Smooth muscle cell (in vitro differentiated cells): ENCODE measurements at regions not wholly inside any gene's neighbourhood (a gene's known extent, or its start where the extent isn't known, plus 50 kb on each side); places are given as distances from the start of the nearest gene placed in this dataset.
A peak's percentile ranks its signal among the peaks of the same experiment; 100 is the strongest.

Experiments used
- DNase-seq: peaks from one replicate; lab custom pipeline; 2025; ENCODE audit not compliant: unreplicated experiment; lab: John Stamatoyannopoulos, UW
- H2AFZ ChIP-seq: fragments of 200-600 bp; sonication (generic); 2 replicates; pipeline ENCODE4 v1.6.0; 2016; ENCODE audit warnings: antibody characterized with exemption, low read depth, mild to moderate bottlenecking
- H3F3A ChIP-seq: fragments of 200-600 bp; sonication (generic); 2 replicates; pipeline ENCODE4 v1.6.0; 2017; ENCODE audit warnings: antibody characterized with exemption, low read depth
- H3K27ac ChIP-seq: fragments of 200-600 bp; sonication (generic); 2 replicates; pipeline ENCODE4 v1.5.1; 2016; ENCODE audit warnings: low read depth, mild to moderate bottlenecking
- H3K27me3 ChIP-seq: fragments of 200-600 bp; sonication (generic); 2 replicates; pipeline ENCODE4 v1.6.1; 2016; ENCODE audit warnings: low read depth, mild to moderate bottlenecking
- H3K36me3 ChIP-seq: fragments of 200-600 bp; sonication (generic); 2 replicates; pipeline ENCODE4 v1.5.1; 2016; ENCODE audit warnings: low read depth
- H3K4me1 ChIP-seq: fragments of 200-600 bp; sonication (generic); 2 replicates; pipeline ENCODE4 v1.5.1; 2016; ENCODE audit warnings: low read depth
- H3K4me2 ChIP-seq: fragments of 200-600 bp; sonication (generic); 2 replicates; pipeline ENCODE4 v1.6.0; 2016; ENCODE audit warnings: mild to moderate bottlenecking
- H3K4me3 ChIP-seq: fragments of 200-600 bp; sonication (generic); 2 replicates; pipeline ENCODE4 v1.5.1; 2016; ENCODE audit warnings: mild to moderate bottlenecking
- H3K79me2 ChIP-seq: fragments of 200-600 bp; sonication (generic); 2 replicates; pipeline ENCODE4 v1.6.0; 2016; ENCODE audit warnings: low read depth, mild to moderate bottlenecking
- H3K9ac ChIP-seq: fragments of 200-600 bp; sonication (generic); 2 replicates; pipeline ENCODE4 v1.6.0; 2016; ENCODE audit warnings: low read depth
- H3K9me3 ChIP-seq: fragments of 200-600 bp; sonication (generic); replicated peaks from 2 replicates; pipeline ENCODE4 v1.5.1; 2016; ENCODE audit warnings: low read depth
- H4K20me1 ChIP-seq: fragments of 200-600 bp; sonication (generic); 2 replicates; pipeline ENCODE4 v1.6.0; 2016; ENCODE audit warnings: low read depth
- CTCF ChIP-seq: fragments of 200-600 bp; sonication (generic); IDR thresholded peaks from 2 replicates; pipeline ENCODE4 v1.5.1; 2017; ENCODE audit warnings: borderline replicate concordance, mild to moderate bottlenecking, antibody characterized with exemption; ENCODE audit not compliant: insufficient read depth, poor library complexity, severe bottlenecking
- WGBS: methylation state at CpG from one replicate; pipeline ENCODE4 v1.1.7; 2016; ENCODE audit warnings: low lambda C conversion rate; 5-methylcytosine and 5-hydroxymethylcytosine counted together

- H3K79me2 ChIP-seq, result no peaks in the 10 kb centered on the region
Measured at GRCh38 chr4:81684352-81684751, 212.6 kb upstream of the RASGEF1B start.

GRCh38 chr4:81682492-81682891, 210.8 kb upstream of the RASGEF1B start:
- H2AFZ ChIP-seq, result no peak overlapping the region
- H3F3A ChIP-seq, result no peaks in the 10 kb centered on the region
- no peaks in the 10 kb centered on the region for H3K4me1 ChIP-seq
- H3K4me2 ChIP-seq, result no peak overlapping the region
- H3K9me3 ChIP-seq, result no peaks in the 10 kb centered on the region
- no peak for TF ChIP-seq CTCF
- no peaks in the 10 kb centered on the region for H4K20me1 ChIP-seq
- H3K27me3 ChIP-seq, result no peaks in the 10 kb centered on the region
- no peaks in the 10 kb centered on the region for H3K36me3 ChIP-seq
- H3K4me3 ChIP-seq, result no peak overlapping the region
- no peaks in the 10 kb centered on the region for H3K79me2 ChIP-seq
- DNase-seq, result no peak
- H3K27ac ChIP-seq, result no peak overlapping the region
- WGBS, result 74% methylated on average over 6 of the region's 6 CpGs
- H3K9ac ChIP-seq, result no peak overlapping the region

More at GRCh38 chr4:81684352-81684751, 212.6 kb upstream of the RASGEF1B start:
- TF ChIP-seq CTCF, result no peak
- DNase-seq, result no peak
- Histone ChIP-seq H3K9ac (no peak overlapping the region), H4K20me1 (no peaks in the 10 kb centered on the region), H3K4me3 (no peak overlapping the region), H3K36me3 (no peaks in the 10 kb centered on the region), H3K9me3 (no peaks in the 10 kb centered on the region), H2AFZ (no peak overlapping the region), H3K4me1 (no peaks in the 10 kb centered on the region), H3K27ac (no peak overlapping the region), H3F3A (no peaks in the 10 kb centered on the region), H3K4me2 (no peak overlapping the region), H3K27me3 (no peaks in the 10 kb centered on the region)
- 87% methylated on average over 4 of the region's 4 CpGs for WGBS

- H3F3A ChIP-seq, result no peaks in the 10 kb centered on the region
- H3K79me2 ChIP-seq, result no peaks in the 10 kb centered on the region
- H4K20me1 ChIP-seq, result no peaks in the 10 kb centered on the region
- 86% methylated on average over 3 of the region's 3 CpGs for WGBS
- no peaks in the 10 kb centered on the region for H3K36me3 ChIP-seq
- H3K4me2 ChIP-seq, result peak overlapping the region; percentile 1
- no peaks in the 10 kb centered on the region for H3K27me3 ChIP-seq
- H3K27ac ChIP-seq, result no peak overlapping the region
- H3K9me3 ChIP-seq, result no peaks in the 10 kb centered on the region
- no peak for TF ChIP-seq CTCF
- DNase-seq, result no peak
- H3K4me1 ChIP-seq, result no peaks in the 10 kb centered on the region
- no peak overlapping the region for H3K9ac ChIP-seq
- H2AFZ ChIP-seq, result no peak overlapping the region
- no peak overlapping the region for H3K4me3 ChIP-seq
Measured at GRCh38 chr4:81679315-81679714, 207.6 kb upstream of the RASGEF1B start.

- H3K4me3 ChIP-seq, result no peak overlapping the region
- peak overlapping the region; percentile 1 for H3K4me2 ChIP-seq
- no peak for DNase-seq
- no peaks in the 10 kb centered on the region for H3K27me3 ChIP-seq
- no peak overlapping the region for H3K9ac ChIP-seq
- no peaks in the 10 kb centered on the region for H3K4me1 ChIP-seq
- H3F3A ChIP-seq, result no peaks in the 10 kb centered on the region
- no peaks in the 10 kb centered on the region for H4K20me1 ChIP-seq
- no peak overlapping the region for H2AFZ ChIP-seq
- H3K27ac ChIP-seq, result no peak overlapping the region
- no peaks in the 10 kb centered on the region for H3K79me2 ChIP-seq
- H3K36me3 ChIP-seq, result no peaks in the 10 kb centered on the region
- 19% methylated on average over 3 of the region's 3 CpGs for WGBS
- H3K9me3 ChIP-seq, result no peaks in the 10 kb centered on the region
- no peak for TF ChIP-seq CTCF
Measured at GRCh38 chr4:81678801-81679200, 207.1 kb upstream of the RASGEF1B start.
